Hepatocyte (in vitro differentiated cells): ENCODE measurements at regions not wholly inside any gene's neighbourhood (a gene's known extent, or its start where the extent isn't known, plus 50 kb on each side); places are given as distances from the start of the nearest gene placed in this dataset.

Source experiments
- CTCF ChIP-seq: fragments of 200-600 bp; sonication (generic); IDR thresholded peaks from 2 replicates; pipeline ENCODE4 v1.5.1; 2016; ENCODE audit warnings: antibody characterized with exemption, mild to moderate bottlenecking; ENCODE audit not compliant: poor library complexity
- EZH2phosphoT487 ChIP-seq: fragments of 200-600 bp; sonication (generic); IDR thresholded peaks from one replicate; pipeline ENCODE4 v1.6.1; 2018; ENCODE audit warnings: antibody characterized with exemption, mild to moderate bottlenecking, low read depth, moderate library complexity; ENCODE audit not compliant: unreplicated experiment, severe bottlenecking

GRCh38 chr5:145441228-145441627 lies 393.9 kb downstream of the PRELID2 start:
- no peak for TF ChIP-seq CTCF
- TF ChIP-seq EZH2phosphoT487, result no peak
